ENCODE measurements at regions not wholly inside any gene's neighbourhood (a gene's known extent, or its start where the extent isn't known, plus 50 kb on each side); places are given as distances from the start of the nearest gene placed in this dataset.

- Histone ChIP-seq H3K9ac (ENCODE audit: low read length) (no peak overlapping the region), H3K79me2 (ENCODE audit: control insufficient read depth, insufficient read depth, low read length) (no peaks in the 10 kb centered on the region), H3K27ac (ENCODE audit: low read length in 2 of 2) (no peak overlapping the region), H3K36me3 (replicated peaks in 1 of 2; ENCODE audit: control extremely low read depth in 1 of 2, control insufficient read depth in 1 of 2, extremely low read depth in 1 of 2, insufficient read depth in 2 of 2, low read length in 1 of 2) (no peaks in the 10 kb centered on the region), H3K4me3 (ENCODE audit: control extremely low read depth in 1 of 5, extremely low read depth in 1 of 5, insufficient read depth in 1 of 5, low read depth in 2 of 5, low read length in 4 of 5) (no peak overlapping the region), H3K4me1 (ENCODE audit: control insufficient read depth in 2 of 2, insufficient read depth in 2 of 2, low read length in 2 of 2) (no peaks in the 10 kb centered on the region), H3K27me3 (replicated peaks in 1 of 4; ENCODE audit: control extremely low read depth in 1 of 4, control insufficient read depth in 3 of 4, insufficient read depth in 4 of 4, low read length in 3 of 4) (no peaks in the 10 kb centered on the region), H3K9me3 (ENCODE audit: control extremely low read depth in 1 of 3, control insufficient read depth in 2 of 3, insufficient read depth in 1 of 3, low read length in 2 of 3) (peaks cover 0 to 10% (median 4%) of the 10 kb centered on the region in 3 donors), H2AFZ (ENCODE audit: insufficient read depth, low read depth, low read length, poor library complexity, severe bottlenecking) (no peak overlapping the region), H4K20me1 (ENCODE audit: control insufficient read depth, insufficient read depth, low read length, poor library complexity, severe bottlenecking) (no peaks in the 10 kb centered on the region), H3K4me2 (replicated peaks; ENCODE audit: low read depth, low read length, poor library complexity, severe bottlenecking) (no peak overlapping the region)
- TF ChIP-seq, protein P1, sequence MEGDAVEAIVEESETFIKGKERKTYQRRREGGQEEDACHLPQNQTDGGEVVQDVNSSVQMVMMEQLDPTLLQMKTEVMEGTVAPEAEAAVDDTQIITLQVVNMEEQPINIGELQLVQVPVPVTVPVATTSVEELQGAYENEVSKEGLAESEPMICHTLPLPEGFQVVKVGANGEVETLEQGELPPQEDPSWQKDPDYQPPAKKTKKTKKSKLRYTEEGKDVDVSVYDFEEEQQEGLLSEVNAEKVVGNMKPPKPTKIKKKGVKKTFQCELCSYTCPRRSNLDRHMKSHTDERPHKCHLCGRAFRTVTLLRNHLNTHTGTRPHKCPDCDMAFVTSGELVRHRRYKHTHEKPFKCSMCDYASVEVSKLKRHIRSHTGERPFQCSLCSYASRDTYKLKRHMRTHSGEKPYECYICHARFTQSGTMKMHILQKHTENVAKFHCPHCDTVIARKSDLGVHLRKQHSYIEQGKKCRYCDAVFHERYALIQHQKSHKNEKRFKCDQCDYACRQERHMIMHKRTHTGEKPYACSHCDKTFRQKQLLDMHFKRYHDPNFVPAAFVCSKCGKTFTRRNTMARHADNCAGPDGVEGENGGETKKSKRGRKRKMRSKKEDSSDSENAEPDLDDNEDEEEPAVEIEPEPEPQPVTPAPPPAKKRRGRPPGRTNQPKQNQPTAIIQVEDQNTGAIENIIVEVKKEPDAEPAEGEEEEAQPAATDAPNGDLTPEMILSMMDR (IDR thresholded peaks at IDR 0.05), result no peak
- Mint-ChIP-seq H3K4me3 (no peak overlapping the region), H3K4me1 (no peaks in the 10 kb centered on the region), H3K9me3 (ENCODE audit: insufficient read depth) (peaks cover 2% of the 10 kb centered on the region), H3K27ac (no peak overlapping the region), H3K27me3 (no peaks in the 10 kb centered on the region)
- intact Hi-C loops (cut with micrococcal nuclease), result no loop called here
- ChIA-PET CTCF (no interaction called here), POLR2A (no interaction called here)
- 20% methylated on average over 3 of the region's 3 CpGs for WGBS (ENCODE audit: insufficient coverage)
- DNase-seq (no peak), ATAC-seq (ENCODE audit: low read depth) (no peak)
Observed at GRCh38 chr2:157160111-157160510, 97.4 kb upstream of the GALNT5 start.

DNA sequence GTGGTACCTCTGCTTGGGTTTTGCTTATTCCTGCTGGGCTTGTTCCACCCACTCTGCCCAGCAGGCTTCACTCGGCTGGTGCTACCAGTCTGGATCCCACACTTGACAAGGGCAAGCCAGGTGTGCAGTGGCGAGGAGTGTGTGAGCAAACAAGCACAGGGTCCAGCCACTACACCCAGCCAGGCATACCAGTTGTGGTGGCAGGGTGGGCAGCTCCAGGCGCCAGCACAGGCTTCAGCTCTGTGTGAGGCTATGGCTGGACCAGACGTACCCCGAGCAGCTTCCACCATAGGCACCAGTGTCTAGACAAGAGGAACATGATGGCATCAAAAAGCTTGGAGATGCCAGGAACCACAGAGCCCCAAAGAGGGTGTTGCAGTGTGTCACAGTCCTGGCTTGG lies 93.1 kb upstream of the GALNT5 start:
- Mint-ChIP-seq H3K27me3 (no peaks in the 10 kb centered on the region), H3K27ac (no peak overlapping the region), H3K4me3 (no peak overlapping the region), H3K9me3 (ENCODE audit: insufficient read depth) (peaks cover 2% of the 10 kb centered on the region), H3K4me1 (no peaks in the 10 kb centered on the region)
- ATAC-seq (ENCODE audit: low read depth), result no peak
- Histone ChIP-seq H3K27me3 (replicated peaks in 1 of 4; ENCODE audit: control extremely low read depth in 1 of 4, control insufficient read depth in 3 of 4, insufficient read depth in 4 of 4, low read length in 3 of 4) (no peaks in the 10 kb centered on the region), H3K9ac (ENCODE audit: low read length) (no peak overlapping the region), H3K4me2 (replicated peaks; ENCODE audit: low read depth, low read length, poor library complexity, severe bottlenecking) (no peak overlapping the region), H3K27ac (ENCODE audit: low read length in 2 of 2) (no peak overlapping the region), H2AFZ (ENCODE audit: insufficient read depth, low read depth, low read length, poor library complexity, severe bottlenecking) (no peak overlapping the region), H4K20me1 (ENCODE audit: control insufficient read depth, insufficient read depth, low read length, poor library complexity, severe bottlenecking) (no peaks in the 10 kb centered on the region), H3K79me2 (ENCODE audit: control insufficient read depth, insufficient read depth, low read length) (no peaks in the 10 kb centered on the region), H3K4me3 (ENCODE audit: control extremely low read depth in 1 of 5, extremely low read depth in 1 of 5, insufficient read depth in 1 of 5, low read depth in 2 of 5, low read length in 4 of 5) (no peak overlapping the region), H3K9me3 (ENCODE audit: control extremely low read depth in 1 of 3, control insufficient read depth in 2 of 3, insufficient read depth in 1 of 3, low read length in 2 of 3) (peaks cover 0 to 17% (median 4%) of the 10 kb centered on the region in 3 donors), H3K4me1 (ENCODE audit: control insufficient read depth in 2 of 2, insufficient read depth in 2 of 2, low read length in 2 of 2) (no peaks in the 10 kb centered on the region), H3K36me3 (replicated peaks in 1 of 2; ENCODE audit: control extremely low read depth in 1 of 2, control insufficient read depth in 1 of 2, extremely low read depth in 1 of 2, insufficient read depth in 2 of 2, low read length in 1 of 2) (no peaks in the 10 kb centered on the region)
- ChIA-PET POLR2A (no interaction called here), CTCF (interaction anchor here (0.6 kb wide), 1 partner anchor 1954 kb away, joined by 3 read pairs; no protein-coding TSS in a partner anchor)
- TF ChIP-seq EZH2 (IDR thresholded peaks at IDR 0.05; ENCODE audit: borderline replicate concordance, insufficient read depth, low read depth, low read length, poor library complexity, severe bottlenecking), result no peak
- TF ChIP-seq, protein P1 (IDR thresholded peaks at IDR 0.05), result no peak
- no peak for DNase-seq
- WGBS (ENCODE audit: insufficient coverage), result 96% methylated on average over 5 of the region's 5 CpGs
- intact Hi-C loops (cut with micrococcal nuclease), result no loop called here

Data from B cell (primary cell).